ENCODE measurements at regions not wholly inside any gene's neighbourhood (a gene's known extent, or its start where the extent isn't known, plus 50 kb on each side); places are given as distances from the start of the nearest gene placed in this dataset.

GRCh38 chr11:127269911-127270310 is 269.3 kb upstream of the KIRREL3 start:
- Histone ChIP-seq H3K9me3 (no peaks in the 10 kb centered on the region), H3K4me1 (ENCODE audit: control insufficient read depth in 1 of 2, low read depth in 2 of 2) (no peaks in the 10 kb centered on the region), H3K36me3 (no peaks in the 10 kb centered on the region), H3K27me3 (replicated peaks; ENCODE audit: insufficient read depth) (no peaks in the 10 kb centered on the region), H3K4me3 (no peak overlapping the region), H3K27ac (no peak overlapping the region)
- ATAC-seq (ENCODE audit: insufficient number of reproducible peaks, low FRiP score, low read depth): no peak
- no peak for DNase-seq (ENCODE audit: low spot score)
- no peak for TF ChIP-seq CTCF (IDR thresholded peaks at IDR 0.05)

GRCh38 chr11:127268932-127269331 is 268.4 kb upstream of the KIRREL3 start:
- TF ChIP-seq CTCF (IDR thresholded peaks at IDR 0.05): no peak
- H3K27ac ChIP-seq: no peak overlapping the region
- no peak overlapping the region for H3K4me3 ChIP-seq
- DNase-seq (ENCODE audit: low spot score) (no peak), ATAC-seq (ENCODE audit: insufficient number of reproducible peaks, low FRiP score, low read depth) (no peak)
- no peaks in the 10 kb centered on the region for H3K36me3 ChIP-seq
- H3K27me3 ChIP-seq (replicated peaks; ENCODE audit: insufficient read depth): no peaks in the 10 kb centered on the region
- H3K9me3 ChIP-seq: no peaks in the 10 kb centered on the region
- H3K4me1 ChIP-seq (ENCODE audit: control insufficient read depth in 1 of 2, low read depth in 2 of 2): no peaks in the 10 kb centered on the region

- no peak overlapping the region for H3K4me3 ChIP-seq
- H3K9me3 ChIP-seq: no peaks in the 10 kb centered on the region
- no peak overlapping the region for H3K27ac ChIP-seq
- H3K27me3 ChIP-seq (replicated peaks; ENCODE audit: insufficient read depth): no peaks in the 10 kb centered on the region
- ATAC-seq (ENCODE audit: insufficient number of reproducible peaks, low FRiP score, low read depth) (no peak), DNase-seq (ENCODE audit: low spot score) (no peak)
- H3K36me3 ChIP-seq: no peaks in the 10 kb centered on the region
- TF ChIP-seq CTCF (IDR thresholded peaks at IDR 0.05): no peak
- no peaks in the 10 kb centered on the region for H3K4me1 ChIP-seq (ENCODE audit: control insufficient read depth in 1 of 2, low read depth in 2 of 2)
Measured at GRCh38 chr11:127268521-127268920, 268.0 kb upstream of the KIRREL3 start.

GRCh38 chr11:127259102-127259501 is 258.5 kb upstream of the KIRREL3 start:
- Histone ChIP-seq H3K27me3 (replicated peaks; ENCODE audit: insufficient read depth) (no peaks in the 10 kb centered on the region), H3K4me3 (no peak overlapping the region), H3K9me3 (no peaks in the 10 kb centered on the region), H3K27ac (no peak overlapping the region), H3K36me3 (no peaks in the 10 kb centered on the region), H3K4me1 (ENCODE audit: control insufficient read depth in 1 of 2, low read depth in 2 of 2) (no peaks in the 10 kb centered on the region)
- ATAC-seq (ENCODE audit: insufficient number of reproducible peaks, low FRiP score, low read depth) (no peak), DNase-seq (ENCODE audit: low spot score) (no peak)
- TF ChIP-seq CTCF (IDR thresholded peaks at IDR 0.05): no peak

- Histone ChIP-seq H3K27me3 (replicated peaks; ENCODE audit: insufficient read depth) (no peaks in the 10 kb centered on the region), H3K9me3 (no peaks in the 10 kb centered on the region), H3K27ac (no peak overlapping the region), H3K4me1 (ENCODE audit: control insufficient read depth in 1 of 2, low read depth in 2 of 2) (no peaks in the 10 kb centered on the region), H3K4me3 (no peak overlapping the region), H3K36me3 (no peaks in the 10 kb centered on the region)
- ATAC-seq (ENCODE audit: insufficient number of reproducible peaks, low FRiP score, low read depth): no peak
- DNase-seq (ENCODE audit: low spot score): no peak
- no peak for TF ChIP-seq CTCF (IDR thresholded peaks at IDR 0.05)
Measured at GRCh38 chr11:127255209-127255608, 254.6 kb upstream of the KIRREL3 start.
